HG03060 (cell line): ENCODE measurements at regions not wholly inside any gene's neighbourhood (a gene's known extent, or its start where the extent isn't known, plus 50 kb on each side); places are given as distances from the start of the nearest gene placed in this dataset.
"Not testable (repeated sequence)": the region's sequence is repeated elsewhere in the genome, so short reads cannot be mapped to it uniquely, and the experiment has no call there.

ENCODE experiments used
- ATAC-seq: cut with Tn5 transposase; IDR thresholded peaks from one replicate; pipeline ENCODE4 v1.9.1; 2021; ENCODE audit warnings: low read depth, moderate number of reproducible peaks; ENCODE audit not compliant: unreplicated experiment

DNA sequence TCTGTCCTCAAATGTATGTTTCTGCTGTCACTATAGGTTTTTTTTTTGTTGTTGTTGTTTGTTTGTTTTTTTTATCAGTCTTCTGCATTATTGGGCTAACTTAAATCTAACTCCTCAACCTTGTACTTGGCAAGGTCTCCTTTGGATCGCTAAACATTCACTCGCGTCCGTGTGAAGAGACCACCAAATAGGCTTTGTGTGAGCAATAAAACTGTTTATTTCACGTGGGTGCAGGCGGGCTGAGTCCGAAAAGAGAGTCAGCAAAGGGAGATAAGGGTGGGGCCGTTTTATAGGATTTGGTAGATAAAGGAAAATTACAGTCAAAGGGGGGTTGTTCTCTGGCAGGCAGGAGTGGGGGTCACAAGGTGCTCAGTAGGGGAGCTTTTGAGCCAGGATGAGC is 845.6 kb upstream of the ANO3 start:
- ATAC-seq, result not testable (repeated sequence)

DNA sequence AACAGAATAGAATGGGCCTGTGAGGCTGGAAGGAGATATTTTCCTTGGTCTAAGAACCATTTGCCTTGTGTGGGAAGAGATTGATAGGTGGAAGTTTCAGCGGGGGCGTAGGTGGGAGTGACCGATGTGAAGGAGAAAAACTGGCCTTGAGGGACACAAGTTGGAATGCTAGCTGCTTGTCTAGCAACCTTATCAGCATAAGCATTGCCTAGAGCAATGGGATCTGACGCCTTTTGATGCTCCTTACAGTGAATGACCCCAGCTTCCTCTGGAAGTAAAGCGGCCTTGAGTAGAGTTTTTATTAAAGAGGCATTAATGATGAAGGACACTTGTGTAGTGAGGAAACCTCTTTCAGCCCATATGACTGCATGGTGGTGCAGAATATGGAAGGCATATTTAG is 843.8 kb upstream of the ANO3 start:
- not testable (repeated sequence) for ATAC-seq

DNA sequence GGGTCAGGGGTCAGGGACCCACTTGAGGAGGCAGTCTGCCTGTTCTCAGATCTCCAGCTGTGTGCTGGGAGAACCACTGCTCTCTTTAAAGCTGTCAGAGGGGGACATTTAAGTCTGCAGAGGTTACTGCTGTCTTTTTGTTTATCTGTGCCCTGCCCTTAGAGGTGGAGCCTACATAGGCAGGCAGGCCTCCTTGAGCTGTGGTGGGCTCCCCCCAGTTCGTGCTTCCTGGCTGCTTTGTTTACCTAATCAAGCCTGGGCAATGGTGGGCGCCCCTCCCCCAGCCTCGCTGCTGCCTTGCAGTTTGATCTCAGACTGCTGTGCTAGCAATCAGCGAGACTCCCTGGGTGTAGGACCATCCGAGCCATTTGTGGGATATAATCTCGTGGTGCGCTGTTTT is 830.5 kb upstream of the ANO3 start:
- not testable (repeated sequence) for ATAC-seq

DNA sequence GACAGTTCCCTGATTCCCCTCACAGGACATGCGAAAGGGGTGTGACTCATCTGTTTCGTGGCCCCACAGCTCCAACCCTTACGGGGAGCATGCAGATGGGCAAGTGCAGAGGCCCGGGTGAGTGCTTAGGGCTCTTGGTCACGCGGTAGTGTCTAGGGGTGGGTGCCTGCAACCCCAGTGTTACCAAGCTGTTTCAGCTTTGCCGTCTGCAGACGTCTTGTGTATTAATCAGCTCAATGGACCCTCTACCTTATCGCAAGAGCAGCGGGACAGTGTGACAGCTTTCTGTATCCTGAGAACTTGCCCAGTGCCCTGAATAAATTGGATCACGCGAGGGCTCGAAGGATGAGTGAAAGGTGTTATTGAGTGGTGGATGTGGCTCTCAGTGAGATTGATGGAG is 816.4 kb upstream of the ANO3 start:
- ATAC-seq, result no peak

DNA sequence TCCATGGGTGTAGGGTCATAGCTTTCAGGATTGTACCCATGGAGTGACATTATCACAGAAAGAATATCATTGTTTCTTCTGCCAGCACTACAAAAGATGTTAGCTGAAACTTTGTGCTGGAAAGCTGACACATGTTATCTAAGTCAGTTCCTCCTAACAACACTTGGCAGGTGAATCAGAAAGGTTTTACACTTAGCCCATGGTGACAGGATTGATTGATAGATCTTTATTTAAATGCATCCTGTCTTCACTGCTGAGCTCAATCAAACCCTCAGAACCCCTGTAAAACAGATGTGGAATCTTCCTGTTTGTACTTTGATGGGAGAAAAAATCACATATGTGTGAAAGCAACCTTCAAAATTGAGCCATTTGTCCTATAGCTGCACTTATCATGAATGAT is 811.5 kb upstream of the ANO3 start:
- ATAC-seq, result no peak

DNA sequence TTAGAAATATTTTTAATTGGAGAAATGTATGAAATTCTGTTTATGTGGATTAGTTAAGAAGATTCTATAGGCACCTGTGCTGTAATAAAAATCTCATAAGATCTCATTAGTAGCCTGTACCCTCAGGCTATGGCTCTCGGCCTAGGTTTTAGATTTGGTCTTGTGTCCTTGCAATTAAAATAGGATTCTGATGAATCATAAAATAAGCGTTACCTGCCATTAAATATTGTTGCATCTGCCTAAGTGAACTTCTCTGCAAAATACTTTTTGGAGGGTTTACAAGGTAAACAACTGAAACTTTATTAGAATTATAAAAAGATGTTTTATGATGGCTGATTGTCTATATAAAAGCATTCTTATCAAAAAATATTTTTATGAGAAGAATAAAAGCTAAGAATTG is 804.1 kb upstream of the ANO3 start:
- ATAC-seq, result no peak

DNA sequence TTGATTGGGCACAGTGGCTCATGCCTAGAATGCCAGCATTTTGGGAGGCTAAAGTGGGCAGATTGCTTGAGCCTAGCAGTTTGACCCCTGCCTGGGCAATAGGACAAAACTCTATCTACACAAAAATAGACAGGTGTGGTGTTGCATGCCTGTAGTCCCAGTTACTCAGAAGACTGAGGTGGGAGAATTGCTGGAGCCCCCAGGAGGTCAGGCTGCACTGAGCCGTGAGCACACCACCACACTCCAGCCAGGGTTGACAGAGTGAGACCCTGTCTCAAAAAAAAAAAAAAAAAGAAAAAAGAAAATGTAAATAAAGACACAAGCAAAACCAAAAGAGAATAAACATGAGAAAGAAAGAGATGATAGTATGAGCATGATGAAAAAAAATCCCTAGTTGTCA is 802.4 kb upstream of the ANO3 start:
- no peak for ATAC-seq

DNA sequence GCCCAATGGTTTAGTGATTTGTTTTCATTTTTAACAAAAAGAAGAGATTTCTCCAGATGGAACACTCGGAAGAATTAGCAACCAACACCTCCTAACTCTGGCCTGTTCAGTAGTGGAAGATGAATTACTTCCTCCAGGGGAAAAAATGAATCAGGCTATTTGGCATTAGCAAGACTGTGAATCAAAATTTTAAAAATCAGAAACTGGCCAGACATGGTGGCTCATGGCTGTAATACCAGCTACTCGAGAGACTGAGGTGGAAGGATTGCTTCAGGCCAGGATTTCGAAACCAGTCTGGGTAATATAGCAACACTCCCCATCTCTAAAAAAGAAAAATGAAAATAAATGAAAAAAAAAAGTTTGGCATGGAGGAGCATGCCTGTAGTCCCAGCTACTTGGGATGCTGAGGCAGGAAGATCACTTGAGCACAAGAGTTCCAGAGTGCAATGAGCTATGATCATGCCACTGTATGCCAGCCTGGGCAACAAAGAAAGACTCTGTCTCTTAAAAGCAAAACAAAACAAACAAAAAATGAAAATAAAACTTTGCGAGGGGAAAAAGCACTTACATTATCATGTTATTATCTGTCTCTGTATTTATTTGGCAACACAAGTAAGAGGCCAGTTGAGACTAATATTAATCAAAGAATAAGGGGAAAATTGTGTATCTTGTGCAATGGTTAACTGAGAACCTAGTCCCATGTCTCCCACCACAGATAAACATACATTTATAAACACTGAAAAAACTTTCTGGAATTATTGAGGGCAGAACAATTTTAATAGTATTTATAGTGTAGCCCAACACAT is 796.3 kb upstream of the ANO3 start:
- no peak for ATAC-seq

DNA sequence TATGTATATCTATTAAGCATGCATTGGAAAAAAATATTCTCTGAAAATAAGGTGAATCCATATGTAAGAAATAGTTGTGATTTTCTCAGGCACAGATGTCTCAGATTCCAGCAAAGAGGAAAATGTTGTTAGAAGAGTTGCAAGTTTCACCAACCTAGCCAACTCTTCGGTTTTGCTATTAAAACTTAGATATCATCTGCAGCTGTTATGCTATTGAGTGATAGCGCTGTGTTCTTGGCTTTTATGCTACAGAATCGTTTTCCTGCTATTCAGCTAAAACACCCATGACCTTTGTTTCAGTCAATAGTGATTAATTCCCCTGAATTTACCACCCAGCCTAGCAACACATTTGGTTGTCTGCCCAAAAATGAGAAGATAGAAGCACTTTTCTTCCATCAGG is 795.6 kb upstream of the ANO3 start:
- no peak for ATAC-seq

DNA sequence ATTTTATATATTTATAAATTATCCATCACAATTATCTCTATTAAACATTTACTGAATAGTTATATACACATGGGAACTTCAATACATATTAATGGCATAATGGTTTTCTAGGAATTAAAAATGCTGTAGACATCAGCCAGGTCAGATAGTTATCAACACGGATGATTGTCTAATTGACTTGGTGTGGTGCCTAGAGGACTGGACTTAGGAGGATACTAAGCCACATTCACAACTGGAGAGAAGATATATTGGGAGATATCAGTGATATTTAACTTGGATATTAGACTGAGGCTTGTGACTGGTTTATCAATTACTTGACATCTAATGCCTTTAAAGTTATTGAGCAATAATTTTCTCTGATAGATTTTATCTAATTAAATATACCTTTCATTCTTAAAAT is 794.5 kb upstream of the ANO3 start:
- no peak for ATAC-seq

DNA sequence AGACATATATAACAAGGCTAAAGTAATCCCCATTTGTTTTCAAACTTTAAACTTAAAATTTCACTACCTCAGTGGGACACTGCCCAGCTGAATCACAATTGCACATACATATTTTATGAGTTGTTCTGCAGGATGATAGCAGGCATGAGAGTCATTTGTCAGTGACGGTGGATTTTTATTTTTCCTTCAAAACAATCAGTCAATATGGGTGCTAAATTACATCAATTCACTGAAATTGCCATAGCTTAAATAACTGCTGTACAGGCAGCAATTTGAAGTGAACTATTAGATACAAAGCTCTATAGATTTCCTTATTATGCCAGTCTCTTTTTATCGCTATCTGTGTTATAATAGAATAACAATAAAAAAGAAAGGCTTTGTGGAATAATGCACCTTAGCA is 784.6 kb upstream of the ANO3 start:
- ATAC-seq, result no peak

DNA sequence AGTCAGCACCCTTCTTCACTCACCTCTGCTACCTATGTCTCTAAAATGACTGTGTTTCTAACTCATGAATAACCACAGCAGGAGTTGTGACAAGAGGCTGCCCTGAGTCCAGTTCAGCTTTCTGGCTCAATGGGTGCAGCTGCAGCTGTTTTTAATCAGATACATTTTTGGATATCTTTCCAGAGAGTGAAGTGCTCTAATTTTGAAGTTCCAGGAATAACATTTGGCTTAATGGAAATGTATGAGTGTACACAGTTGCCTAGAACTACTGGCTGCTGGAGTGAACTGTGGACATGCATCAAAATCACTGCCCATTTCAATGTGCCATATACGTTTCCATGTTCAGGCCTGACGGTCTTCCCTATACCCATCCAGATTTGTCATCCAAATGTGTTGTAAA is 769.5 kb upstream of the ANO3 start:
- no peak for ATAC-seq

DNA sequence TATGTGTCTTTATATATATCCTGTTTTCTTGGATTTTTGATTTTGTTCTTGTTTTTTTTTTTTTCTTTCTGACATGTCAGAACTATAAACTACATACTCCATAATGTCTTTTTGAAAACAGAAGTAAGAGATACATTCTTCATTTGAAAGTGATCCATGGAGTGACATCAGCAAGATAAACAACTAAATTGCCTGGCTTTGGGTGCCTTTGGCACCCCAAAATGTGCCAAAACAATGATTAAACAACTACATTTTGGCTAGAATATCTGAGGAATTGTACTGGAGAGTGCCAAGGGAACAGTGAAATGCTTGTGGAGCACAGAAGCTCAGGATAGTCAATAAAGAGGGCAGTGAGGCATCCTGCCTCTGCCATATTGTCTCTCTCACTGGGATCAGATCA is 766.1 kb upstream of the ANO3 start:
- no peak for ATAC-seq

DNA sequence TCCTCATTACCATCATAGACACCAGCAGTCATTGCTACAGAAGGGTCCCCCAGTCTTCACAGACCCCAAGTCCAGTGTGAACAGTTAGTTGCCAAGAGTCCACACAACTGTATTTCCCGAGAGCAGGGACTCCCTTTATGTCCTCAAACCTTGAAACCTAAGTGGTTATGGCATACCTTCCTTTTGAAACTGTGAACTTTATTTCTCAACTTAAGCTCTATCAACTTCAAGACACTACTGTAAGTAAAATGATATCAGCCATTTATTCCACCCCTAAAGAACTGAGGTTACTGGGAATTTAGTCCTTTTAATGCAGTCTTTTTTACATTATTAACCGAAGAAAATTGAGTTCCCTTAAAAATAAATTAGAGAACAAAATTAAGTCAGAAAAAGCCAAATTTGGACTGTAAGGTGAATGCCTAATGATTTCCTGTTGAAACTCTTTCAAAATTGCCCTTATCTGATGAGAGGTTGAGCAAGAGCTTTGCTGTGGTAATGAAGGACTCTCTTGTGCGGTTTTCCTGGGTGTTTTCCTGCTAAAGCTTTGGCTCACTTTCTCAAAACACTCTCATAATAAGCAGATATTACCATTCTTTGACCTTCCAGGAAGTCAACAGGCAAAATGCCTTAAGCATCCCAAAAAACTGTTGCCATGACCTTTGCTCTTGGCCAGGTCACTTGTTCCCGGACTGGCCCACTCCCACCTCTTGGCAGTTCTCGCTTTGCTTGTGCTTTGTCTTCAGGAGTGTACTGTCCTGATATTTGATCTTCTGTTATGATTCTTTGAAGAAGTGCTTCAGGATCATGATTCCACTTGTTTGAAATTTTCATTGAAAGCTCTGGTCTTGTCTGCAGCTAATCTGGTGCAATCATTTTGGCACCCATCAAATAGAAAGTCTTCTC is 765.4 kb upstream of the ANO3 start:
- no peak for ATAC-seq

DNA sequence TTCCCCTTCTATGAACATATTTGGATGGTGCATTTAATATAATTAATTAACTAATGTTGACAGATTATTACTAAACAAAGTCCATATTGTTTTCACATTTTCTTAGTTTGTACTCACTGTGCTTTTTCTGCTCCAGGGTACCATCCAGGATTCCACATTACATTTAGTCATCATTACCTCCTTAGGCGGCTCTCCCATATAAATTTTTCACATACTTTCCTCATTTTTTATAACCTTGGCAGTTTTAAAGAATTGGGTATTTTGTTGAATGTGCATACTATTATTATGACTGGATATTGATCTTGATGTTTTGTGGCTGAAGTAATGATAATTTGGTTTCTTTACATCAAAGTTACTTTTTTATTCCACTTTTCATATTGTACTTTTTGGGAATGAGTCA is 755.6 kb upstream of the ANO3 start:
- ATAC-seq, result no peak

DNA sequence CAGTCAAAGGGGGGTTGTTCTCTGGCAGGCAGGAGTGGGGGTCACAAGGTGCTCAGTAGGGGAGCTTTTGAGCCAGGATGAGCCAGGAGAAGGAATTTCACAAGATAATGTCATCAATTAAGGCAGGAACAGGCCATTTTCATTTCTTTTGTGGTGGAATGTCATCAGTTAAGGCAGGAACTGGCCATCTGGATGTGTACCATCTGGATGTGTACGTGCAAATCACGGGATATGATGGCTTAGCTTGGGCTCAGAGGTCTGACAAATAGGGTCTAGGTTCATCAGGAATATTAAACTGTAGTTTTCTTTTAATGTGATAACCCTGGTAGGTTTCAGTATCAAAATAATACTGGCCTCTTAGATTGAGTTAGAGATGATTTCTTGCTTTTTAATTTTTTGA is 752.4 kb upstream of the ANO3 start:
- ATAC-seq, result not testable (repeated sequence)

DNA sequence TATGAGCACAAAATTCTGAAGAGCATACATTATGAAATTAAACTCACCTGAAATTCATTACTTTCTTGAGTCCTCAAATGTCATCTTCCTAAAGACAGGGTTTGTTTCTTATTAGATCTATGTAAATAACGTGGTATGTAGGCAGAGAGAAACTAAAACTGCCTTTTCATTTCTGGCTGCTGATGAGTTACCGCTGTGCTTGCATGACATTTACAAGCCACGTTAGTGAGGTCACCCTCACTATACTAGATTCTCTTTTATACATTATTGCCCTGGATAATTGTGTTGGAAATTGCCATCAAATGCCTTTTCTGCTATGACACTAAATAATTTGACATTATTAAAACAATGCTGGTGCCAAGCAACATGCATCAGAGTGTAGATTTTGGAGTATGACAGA is 748.3 kb upstream of the ANO3 start:
- no peak for ATAC-seq

DNA sequence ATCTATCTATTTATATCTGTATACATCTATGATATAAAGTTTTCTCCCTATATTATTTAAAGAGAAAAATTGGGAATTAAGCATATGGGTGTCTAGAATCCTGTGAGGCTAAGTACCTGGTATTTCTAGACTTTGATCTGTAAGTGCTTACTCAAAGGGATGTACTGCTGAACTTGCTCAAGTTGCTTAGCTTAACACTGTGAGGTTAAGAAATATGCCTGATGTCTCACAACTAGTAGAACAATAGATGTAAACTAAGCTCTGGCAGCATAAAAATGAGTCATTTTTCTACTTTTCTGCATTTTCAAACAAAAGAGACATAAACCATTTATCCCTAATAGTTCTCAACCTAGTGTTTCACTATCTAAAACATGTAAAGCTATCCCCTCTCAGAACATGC is 744.4 kb upstream of the ANO3 start:
- no peak for ATAC-seq

DNA sequence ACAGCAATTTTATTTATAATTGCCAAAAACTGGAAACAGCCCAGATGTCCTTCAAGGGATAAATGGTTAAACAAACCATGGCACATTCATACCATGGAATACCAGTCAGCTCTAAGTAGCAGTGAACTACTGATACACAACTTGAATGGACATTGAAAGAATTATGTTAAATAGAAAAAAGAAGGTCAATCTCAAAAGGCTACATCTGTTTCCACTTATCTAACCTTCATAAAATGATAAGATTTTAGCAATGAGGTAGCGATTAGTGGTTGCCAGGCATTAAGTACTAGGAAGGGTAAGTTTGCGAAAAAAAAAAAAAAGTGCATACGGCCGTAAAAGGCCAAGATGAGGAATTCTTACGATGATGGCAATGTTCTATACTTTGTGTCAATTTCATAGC is 738.7 kb upstream of the ANO3 start:
- no peak for ATAC-seq

DNA sequence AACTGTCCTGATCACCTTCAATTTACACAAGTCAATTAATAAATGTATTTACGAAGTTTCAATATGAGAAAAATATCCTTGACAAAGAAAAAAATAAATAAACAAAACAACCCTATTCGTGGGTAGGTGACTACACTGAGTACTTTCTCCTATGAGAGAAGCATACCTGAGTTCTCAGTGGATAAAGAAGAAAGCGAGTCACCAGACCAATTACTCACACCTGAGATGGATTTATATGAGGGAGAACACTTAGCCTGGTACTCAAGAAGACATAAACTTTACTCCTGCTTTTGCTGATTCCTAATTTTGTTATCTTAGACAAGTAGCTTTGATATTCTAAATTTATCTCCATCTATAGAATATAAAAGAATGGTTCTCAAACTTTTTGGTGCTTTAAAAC is 735.2 kb upstream of the ANO3 start:
- no peak for ATAC-seq

DNA sequence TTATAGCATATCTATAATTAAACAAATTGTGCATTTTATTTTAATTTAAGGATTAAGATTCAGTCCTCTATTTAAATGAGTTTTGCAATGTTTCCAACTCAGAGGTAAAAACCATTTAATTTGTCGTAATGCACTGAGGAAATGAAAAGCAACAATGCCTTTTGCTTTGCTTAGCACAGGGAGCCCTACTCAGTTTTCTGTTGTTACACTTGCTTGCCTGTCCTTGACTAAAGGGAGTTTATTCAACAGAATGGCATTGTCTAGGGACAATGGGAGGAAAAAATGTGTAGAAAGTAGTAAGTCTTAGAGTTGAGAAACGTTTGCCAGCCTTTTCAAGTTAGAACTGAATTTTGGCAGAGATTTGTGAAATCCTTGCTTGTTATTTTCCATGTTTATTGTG is 734.2 kb upstream of the ANO3 start:
- no peak for ATAC-seq

DNA sequence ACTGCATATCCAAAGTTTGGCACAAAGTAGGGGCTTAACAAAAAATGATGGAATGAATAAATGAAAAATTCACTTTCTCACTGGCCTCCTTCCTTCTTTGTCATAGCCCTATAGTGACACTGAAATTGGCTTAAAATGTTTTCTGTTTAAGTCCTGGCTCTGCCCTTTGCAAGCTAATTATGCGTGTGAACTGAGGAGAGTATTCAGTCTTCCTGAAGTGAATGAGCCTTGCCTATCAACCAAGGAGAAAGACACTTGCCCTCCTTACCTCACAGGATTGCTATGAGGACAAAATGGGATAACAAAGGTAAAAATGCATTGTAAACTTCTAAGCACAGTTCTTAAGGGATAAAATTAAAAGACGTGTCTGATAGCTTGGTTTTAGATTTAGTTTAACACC is 729.8 kb upstream of the ANO3 start:
- no peak for ATAC-seq
